ENCODE measurements at regions not wholly inside any gene's neighbourhood (a gene's known extent, or its start where the extent isn't known, plus 50 kb on each side); places are given as distances from the start of the nearest gene placed in this dataset.
"Not testable (repeated sequence)": the region's sequence is repeated elsewhere in the genome, so short reads cannot be mapped to it uniquely, and the experiment has no call there.

GRCh38 chr5:119780145-119780544, 150.8 kb downstream of the FAM170A start:
- not testable (repeated sequence) for DNase-seq (ENCODE audit: missing footprints); ATAC-seq

DNA sequence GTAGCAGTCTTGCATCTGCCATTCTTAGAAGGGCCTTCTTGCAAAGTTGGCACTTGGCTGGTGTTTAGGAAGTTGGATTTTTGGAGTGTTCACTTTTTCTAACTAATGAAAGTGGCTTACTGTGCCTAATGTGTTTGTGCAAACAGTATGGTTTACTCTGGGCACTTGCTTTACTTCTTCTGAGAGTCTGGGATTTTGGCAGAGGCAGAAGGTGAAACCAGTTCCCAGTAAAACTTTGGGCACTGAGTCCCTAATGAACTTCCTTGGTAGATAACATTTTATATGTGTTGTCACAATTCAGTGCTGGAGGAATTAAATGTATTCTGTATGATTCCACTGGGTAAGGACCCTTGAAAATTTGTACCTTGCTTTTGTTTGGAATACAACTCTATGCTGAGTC, 155.7 kb downstream of the FAM170A start:
- intact Hi-C loops (cut with DNase I): no loop called here
- ATAC-seq: no peak
- no peak for DNase-seq (ENCODE audit: missing footprints)

More at GRCh38 chr5:119780145-119780544, 150.8 kb downstream of the FAM170A start:
- intact Hi-C loops (cut with DNase I): not testable (repeated sequence)

GRCh38 chr5:119789406-119790117, 160.2 kb downstream of the FAM170A start:
- intact Hi-C loops (cut with DNase I): no loop called here
- DNase-seq (ENCODE audit: missing footprints) (no peak), ATAC-seq (no peak)

DNA sequence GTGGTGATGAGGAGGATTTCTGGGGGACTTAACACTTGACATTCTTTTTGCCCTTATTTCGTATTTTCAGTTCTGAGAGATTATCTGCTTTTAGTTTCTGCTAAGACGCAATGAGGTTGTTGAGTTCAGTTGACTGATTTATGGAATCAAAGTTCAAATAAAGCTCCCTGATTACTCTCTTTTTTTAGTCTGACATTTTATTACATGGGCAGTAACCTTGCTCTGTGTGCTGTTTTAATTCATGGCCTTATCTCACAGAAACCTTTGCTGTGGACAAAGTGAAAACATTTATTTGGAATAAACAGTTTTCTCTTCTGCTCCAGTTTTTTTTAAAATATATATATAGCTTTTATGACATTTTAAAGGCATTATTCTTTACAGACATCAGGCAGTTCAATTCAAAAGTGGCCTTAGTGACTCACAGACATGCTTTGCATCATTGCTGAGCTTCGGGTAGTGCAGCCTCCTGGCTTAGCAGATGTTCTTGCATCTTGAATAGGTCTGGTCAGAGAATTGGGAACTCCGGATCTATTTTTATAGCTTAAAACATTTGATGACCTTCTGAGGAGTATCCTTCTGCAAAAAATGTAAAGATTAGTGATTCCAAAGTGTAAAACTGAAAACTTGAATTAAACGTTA, 162.9 kb downstream of the FAM170A start:
- DNase-seq (ENCODE audit: missing footprints): no peak
- intact Hi-C loops (cut with DNase I): no loop called here
- no peak for ATAC-seq

DNA sequence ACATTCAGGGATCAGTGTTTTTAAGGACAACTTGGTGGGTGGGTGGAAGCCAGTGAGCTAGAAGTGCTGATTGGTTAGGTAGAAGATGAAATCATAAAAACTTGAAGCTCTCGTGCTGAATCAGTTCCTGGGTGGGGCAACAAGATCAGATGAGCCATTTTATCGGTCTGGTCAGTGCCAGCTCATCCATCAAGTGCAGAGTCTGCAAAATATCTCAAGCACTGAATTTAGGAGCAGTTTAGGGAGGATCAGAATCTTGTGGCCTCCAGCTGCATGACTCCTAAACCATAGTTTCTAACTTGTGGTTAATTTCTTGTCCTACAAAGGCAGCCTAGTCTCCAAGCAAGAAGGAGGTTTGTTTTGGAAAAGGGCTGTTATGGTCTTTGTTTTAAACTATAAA, 166.4 kb downstream of the FAM170A start:
- ATAC-seq (no peak), DNase-seq (ENCODE audit: missing footprints) (no peak)
- intact Hi-C loops (cut with DNase I): no loop called here

GRCh38 chr5:119801570-119801969, 172.2 kb downstream of the FAM170A start:
- intact Hi-C loops (cut with DNase I): no loop called here
- DNase-seq (ENCODE audit: missing footprints) (no peak), ATAC-seq (no peak)

DNA sequence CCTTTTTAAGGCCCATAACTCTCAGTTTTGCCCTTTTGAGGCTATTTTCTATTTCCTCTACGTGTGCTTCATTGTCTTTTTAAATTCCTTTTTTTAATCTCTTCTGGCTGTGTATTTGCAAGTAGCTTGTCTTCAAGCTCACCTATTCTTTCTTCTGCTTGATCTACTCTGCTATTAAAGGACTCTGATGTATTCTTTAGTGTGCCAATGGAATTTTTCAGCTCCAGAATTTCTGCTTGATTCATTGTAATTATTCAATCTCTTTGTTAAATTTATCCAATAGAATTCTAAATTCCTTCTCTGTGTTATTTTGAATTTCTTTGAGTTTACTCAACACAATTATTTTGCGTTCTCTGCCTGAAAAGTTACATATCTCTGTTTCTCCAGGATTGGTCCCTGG, 178.7 kb downstream of the FAM170A start:
- ATAC-seq: no peak
- no peak for DNase-seq (ENCODE audit: missing footprints)
- intact Hi-C loops (cut with DNase I): no loop called here

GRCh38 chr5:119808474-119808873, 179.1 kb downstream of the FAM170A start:
- DNase-seq (ENCODE audit: missing footprints) (no peak), ATAC-seq (no peak)
- intact Hi-C loops (cut with DNase I): no loop called here

- intact Hi-C loops (cut with DNase I): no loop called here
- peak; percentile 28 for ATAC-seq
- no peak for DNase-seq (ENCODE audit: missing footprints)
Observed at GRCh38 chr5:119810217-119810616, 180.9 kb downstream of the FAM170A start.

- DNase-seq (ENCODE audit: missing footprints) (no peak), ATAC-seq (no peak)
- intact Hi-C loops (cut with DNase I): no loop called here
Observed at GRCh38 chr5:119811458-119811857, 182.1 kb downstream of the FAM170A start.

DNA sequence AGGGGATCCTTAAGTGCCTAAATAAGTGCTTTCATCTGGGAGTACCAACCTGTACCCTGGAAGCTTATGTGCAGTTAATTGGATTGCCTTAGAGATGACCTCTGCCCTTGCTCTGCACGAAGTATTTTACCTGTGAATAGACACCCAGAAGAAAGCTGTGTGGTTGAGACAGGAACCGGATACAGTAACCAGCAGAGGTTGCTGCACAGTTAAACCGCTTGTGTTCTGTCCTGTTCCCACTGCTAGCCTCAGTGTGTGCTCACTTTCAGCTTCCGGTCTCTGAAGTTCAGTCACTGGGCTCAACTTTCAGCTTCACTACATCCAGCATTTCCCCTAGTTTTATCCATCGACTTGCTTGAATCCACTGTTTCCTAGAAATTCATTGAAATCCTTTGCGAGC, 185.3 kb downstream of the FAM170A start:
- ATAC-seq (no peak), DNase-seq (ENCODE audit: missing footprints) (no peak)
- intact Hi-C loops (cut with DNase I): no loop called here

DNA sequence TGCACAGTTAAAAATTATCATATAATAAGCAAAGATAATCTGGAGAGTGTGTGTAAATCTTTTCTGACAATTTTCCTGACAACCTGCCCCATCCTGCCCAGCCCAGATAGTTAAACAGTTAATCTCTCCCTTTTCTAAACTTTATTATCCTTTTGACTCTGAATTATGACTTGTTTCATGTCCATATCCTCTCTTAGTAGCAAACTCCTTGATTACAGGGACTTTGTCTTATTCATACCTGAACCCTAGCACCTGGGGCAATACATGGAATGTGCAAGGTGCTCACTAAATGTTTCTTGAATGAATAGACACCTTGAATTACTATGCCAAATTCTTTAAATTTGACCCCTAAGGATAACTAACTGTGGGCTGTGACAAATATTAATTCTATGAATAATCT, 186.7 kb downstream of the FAM170A start:
- DNase-seq (ENCODE audit: missing footprints) (no peak), ATAC-seq (no peak)
- intact Hi-C loops (cut with DNase I): no loop called here

DNA sequence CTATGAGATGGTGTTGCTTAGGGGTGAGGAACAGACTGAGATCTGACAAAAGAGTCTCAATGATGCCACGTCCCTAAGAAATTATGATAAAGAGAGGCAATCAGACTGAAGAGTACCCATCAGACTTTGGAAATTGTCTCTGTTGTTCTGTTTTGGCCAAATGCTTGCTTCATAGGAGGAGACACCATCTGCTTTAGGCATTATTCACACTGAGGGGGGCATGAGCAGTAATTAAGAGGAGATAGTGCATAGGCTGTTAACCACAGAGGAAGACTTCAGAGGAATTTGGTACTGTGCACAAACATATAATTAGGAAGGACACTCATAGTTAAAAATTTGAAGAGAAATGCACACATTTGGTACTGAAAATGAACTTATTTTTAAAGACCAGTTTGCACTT, 190.7 kb downstream of the FAM170A start:
- intact Hi-C loops (cut with DNase I): no loop called here

GRCh38 chr5:119820608-119821007, 191.2 kb downstream of the FAM170A start:
- no peak for DNase-seq (ENCODE audit: missing footprints)
- no peak for ATAC-seq
- intact Hi-C loops (cut with DNase I): no loop called here

More for the DNA sequence above, 190.7 kb downstream of the FAM170A start:
- no peak for DNase-seq (ENCODE audit: missing footprints)
- ATAC-seq: no peak

- intact Hi-C loops (cut with DNase I): no loop called here
- DNase-seq (ENCODE audit: missing footprints): no peak
- no peak for ATAC-seq
Observed at GRCh38 chr5:119828541-119828940, 199.2 kb downstream of the FAM170A start.

GRCh38 chr5:119829341-119829740, 200.0 kb downstream of the FAM170A start:
- DNase-seq (ENCODE audit: missing footprints) (no peak), ATAC-seq (no peak)
- intact Hi-C loops (cut with DNase I): no loop called here

DNA sequence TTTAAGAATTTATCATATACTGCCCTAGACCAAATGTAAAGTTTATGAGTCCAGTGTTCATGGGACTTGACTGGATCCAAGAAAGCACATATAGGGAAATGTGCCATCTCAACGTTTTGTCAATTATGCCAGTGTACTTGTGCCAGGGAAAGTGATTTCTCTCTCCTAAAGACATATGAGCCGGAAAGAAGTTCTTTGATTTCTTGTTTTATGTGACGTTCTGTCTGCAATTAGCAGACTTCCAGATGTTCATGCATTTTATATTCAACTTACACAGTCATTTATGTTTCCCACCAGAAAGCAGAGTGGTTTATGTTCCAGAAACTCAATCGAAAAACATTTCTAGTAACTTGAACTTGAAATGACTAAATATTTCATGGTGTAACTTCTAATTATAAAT, 203.8 kb downstream of the FAM170A start:
- ATAC-seq (no peak), DNase-seq (ENCODE audit: missing footprints) (no peak)
- intact Hi-C loops (cut with DNase I): no loop called here

DNA sequence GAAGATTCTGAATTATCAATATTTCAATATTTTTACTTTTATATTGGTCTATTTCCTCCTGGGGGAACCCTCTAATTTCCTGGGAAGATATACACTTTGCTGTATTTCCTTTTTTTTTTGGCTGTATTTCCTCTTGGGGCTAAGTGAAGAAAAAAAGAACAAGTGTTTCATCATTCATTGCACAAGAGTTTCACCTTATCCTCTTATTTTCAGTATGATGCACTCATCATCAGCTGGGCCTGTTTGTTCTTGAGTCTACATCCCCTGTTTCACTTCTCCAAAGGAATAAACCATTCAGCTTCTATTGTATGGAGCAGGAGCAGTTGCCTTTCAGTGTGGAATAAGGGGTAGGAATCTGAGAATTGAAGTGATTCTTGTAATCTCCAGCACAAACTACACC, 210.8 kb downstream of the FAM170A start:
- intact Hi-C loops (cut with DNase I): no loop called here
- ATAC-seq (no peak), DNase-seq (ENCODE audit: missing footprints) (no peak)

DNA sequence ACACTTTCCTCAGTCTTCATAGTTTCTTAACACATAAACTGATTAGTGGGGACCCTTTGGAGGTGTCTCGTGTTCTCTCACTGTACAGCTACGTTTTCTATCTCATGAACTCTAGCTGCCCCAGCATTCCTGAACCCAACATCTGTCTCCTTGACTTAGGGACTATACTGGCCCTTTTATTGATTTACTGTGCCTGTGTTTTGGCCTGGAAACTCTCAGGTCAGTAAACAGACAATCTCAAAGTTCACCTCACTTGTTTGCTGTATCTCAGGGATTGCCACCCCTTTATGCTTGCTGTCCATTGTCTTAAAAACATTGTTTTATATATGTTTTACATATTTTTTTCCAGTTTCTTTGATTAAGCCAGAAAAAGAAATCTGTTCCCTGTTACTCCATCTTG, 222.8 kb downstream of the FAM170A start:
- no peak for ATAC-seq
- intact Hi-C loops (cut with DNase I): no loop called here
- no peak for DNase-seq (ENCODE audit: missing footprints)

DNA sequence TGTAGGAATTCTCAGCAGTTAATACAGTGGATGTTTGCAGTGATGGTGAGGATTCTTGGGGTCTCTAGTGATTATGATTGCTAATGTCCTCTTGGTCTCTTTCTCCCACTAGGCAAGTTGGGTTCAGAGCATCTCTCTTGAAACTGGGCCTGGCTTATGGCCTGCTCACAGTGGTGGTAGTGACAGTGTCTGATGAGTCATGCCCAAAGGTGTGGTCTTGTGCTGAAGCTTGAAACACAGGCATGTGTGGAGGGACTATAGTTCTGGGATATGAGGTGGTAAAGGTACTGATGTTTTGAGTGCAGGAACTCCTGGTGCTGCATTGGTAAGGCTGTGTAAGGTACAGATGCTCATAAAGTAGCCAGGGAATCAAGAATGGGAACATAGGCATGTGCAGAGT, 231.1 kb downstream of the FAM170A start:
- no peak for DNase-seq (ENCODE audit: missing footprints)
- intact Hi-C loops (cut with DNase I): no loop called here
- no peak for ATAC-seq

GRCh38 chr5:119862619-119863018, 233.3 kb downstream of the FAM170A start:
- ATAC-seq (no peak), DNase-seq (ENCODE audit: missing footprints) (no peak)
- intact Hi-C loops (cut with DNase I): no loop called here
